Skin epidermis (tissue), 12 donors: ENCODE measurements at regions not wholly inside any gene's neighbourhood (a gene's known extent, or its start where the extent isn't known, plus 50 kb on each side); places are given as distances from the start of the nearest gene placed in this dataset.

Experiments
- H3K27ac ChIP-seq, 21 experiments: fragments of 200-600 bp; sonication (generic) in 11 of 21; one replicate each; pipeline ENCODE4 v1.5.0; 2020; ENCODE audit warnings: mild to moderate bottlenecking in 3 of 21, inconsistent platforms in 2 of 21, moderate library complexity in 2 of 21
- H3K4me3 ChIP-seq, 7 experiments: fragments of 200-600 bp; sonication (generic) in 2 of 7; one replicate each; pipeline ENCODE4 v1.5.0; 2020; ENCODE audit warnings: inconsistent platforms in 2 of 7, mild to moderate bottlenecking in 2 of 7, moderate library complexity in 1 of 7

DNA sequence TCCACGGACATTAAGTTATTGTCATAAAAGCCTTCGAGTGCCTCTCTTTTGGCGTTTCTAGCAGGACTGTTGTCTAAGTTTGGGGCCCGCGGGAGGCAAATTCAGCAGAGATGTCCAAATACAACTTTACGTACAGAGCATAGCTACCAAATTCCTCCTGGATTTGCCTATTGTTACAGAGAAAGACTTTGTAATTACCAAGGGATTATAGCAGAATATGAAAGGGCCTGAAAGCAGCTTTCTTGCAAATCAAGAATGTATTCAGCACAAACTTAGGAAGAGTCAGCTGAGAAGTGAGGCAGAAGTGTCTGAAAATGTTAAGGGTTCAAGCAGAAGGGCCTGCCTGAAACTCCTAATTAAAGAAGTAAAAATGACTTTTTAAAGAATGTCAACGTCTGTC lies 1053.5 kb upstream of the TENM3 start:
- Histone ChIP-seq H3K27ac (no peak overlapping the region), H3K4me3 (no peak overlapping the region)

DNA sequence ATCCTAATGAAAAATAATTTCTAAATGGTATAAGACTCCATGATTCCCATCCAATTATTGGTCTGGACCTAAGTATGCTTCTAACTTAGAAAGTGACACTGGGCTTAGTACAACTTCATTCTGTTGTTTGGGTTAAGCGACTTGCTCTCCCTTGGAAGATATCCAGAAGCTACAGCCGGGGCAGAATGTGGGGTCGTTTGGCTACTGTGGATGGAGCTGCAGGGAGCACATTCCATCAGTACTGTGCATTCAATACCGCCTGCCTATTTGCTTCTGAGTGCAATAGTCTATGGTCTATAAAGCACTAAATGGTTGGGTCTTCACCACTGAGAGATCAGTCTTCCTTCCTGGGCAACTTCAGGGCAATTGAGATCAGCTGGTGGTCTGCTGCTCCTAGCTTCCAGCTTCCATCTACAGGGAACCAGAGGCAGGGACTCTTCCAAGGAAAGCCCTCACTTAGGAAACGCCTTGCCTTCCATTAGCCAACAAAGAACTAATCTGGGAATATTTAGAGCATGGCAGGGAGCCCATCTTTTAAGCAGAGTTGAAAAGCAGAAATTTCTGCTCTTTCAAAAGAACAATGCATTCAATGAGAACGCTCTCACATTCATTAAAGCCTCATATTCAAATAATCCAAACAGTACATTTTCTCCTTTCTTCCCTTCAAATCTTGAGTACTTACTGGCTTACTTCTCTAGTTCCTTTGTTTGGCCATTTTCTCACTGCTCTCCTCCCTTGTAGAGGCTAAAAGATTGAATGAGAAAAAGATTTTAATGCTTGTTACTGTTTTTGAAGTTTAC lies 1049.9 kb upstream of the TENM3 start:
- Histone ChIP-seq H3K4me3 (no peak overlapping the region), H3K27ac (no peak overlapping the region)

DNA sequence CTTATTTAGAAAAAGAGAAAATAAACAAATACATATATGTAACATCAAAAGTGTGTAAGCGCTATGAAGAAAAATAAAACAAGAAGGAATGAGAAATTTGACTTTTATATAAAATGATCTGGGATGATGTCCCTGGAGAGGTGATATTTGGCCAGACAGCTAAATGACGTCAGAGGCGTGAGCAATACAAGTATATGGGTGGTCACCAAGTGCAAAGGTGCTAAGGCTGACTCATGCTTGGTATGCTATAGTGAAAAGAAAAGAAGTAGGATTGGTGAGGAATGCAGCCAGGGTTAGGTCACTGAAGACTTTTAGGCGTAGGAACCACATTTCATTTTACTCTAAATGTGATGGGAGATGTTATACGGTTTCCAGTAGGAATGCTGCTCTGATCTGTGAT lies 1049.1 kb upstream of the TENM3 start:
- H3K27ac ChIP-seq = no peak overlapping the region

DNA sequence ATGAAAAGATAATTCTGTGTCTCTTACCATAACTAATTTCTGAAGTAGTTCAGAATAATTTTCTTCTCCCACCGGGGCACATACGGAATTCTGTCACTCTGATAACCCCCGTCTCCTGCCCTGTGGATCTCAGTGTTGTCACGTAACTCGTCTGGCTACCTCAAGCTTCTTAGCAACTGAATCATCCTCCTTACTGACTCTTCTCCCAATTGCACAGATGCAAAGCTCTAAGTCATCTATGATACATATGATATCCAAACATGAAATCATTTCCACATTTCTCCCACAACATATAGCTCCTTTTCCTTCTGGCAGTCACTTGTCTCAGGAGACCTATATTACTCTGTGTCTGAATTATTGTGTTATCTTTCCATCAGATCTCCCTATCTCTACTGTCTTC lies 1043.1 kb upstream of the TENM3 start:
- no peak overlapping the region for H3K27ac ChIP-seq

More for the DNA sequence above, 1049.1 kb upstream of the TENM3 start:
- no peak overlapping the region for H3K4me3 ChIP-seq

DNA sequence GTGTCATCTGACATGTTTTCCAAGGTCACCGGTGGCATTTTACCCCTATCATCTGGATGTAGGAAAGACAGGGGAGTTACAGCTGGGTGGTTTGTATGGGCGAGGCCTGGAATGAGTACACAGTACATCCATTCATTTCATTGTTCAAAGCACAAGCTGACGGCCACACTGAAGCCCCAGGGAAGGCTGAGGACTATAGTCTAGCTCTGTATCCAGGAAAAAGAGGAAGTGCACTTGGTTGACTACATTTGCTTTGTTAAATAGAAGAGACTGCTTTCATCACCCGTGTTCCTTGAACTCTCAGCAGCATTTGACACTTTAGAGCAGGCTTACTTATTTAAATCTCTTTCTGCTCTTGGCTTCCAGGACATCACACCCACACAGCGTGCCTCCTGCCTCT lies 1041.0 kb upstream of the TENM3 start:
- Histone ChIP-seq H3K4me3 (no peak overlapping the region), H3K27ac (no peak overlapping the region)

More for the DNA sequence above, 1043.1 kb upstream of the TENM3 start:
- no peak overlapping the region for H3K4me3 ChIP-seq

DNA sequence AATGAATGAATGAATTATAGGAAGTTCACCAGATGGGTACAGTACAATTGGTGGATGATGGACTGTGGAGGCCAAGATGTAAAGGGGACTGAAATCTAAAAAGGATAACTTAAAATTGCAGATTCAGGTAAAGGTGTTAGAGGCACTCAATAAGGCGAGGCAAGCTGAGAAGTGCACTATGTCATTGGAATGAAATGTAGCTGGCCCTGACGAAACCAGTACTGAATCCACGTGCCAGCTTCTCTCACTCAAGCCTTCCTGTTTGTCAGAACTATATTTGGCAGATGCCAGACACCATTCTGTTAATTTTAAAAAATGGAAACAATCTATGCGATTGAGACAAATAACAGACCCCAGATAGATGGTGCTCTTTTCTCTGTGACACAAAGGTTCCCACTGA lies 1039.1 kb upstream of the TENM3 start:
- no peak overlapping the region for H3K4me3 ChIP-seq

DNA sequence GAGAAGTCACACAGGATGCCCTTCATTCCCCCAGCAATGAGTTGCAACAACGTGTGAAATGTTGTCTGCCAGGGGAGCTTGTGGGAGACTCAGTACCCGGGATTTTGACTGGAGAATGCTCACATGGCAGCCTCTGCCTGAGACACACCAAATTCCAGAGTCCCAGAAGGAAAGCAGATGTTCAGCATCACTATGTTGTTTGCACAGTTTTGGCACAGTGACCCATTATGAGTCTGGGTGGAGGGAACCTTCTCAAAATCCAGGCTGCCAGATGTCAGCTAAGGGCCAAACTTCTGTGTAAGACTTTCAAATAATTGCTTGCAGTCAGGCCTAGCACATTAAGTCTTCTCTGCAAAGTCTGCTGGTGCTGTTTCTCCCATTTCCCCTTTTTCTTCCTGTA lies 1029.7 kb upstream of the TENM3 start:
- H3K4me3 ChIP-seq = no peak overlapping the region
- no peak overlapping the region for H3K27ac ChIP-seq

More for the DNA sequence above, 1039.1 kb upstream of the TENM3 start:
- no peak overlapping the region for H3K27ac ChIP-seq

DNA sequence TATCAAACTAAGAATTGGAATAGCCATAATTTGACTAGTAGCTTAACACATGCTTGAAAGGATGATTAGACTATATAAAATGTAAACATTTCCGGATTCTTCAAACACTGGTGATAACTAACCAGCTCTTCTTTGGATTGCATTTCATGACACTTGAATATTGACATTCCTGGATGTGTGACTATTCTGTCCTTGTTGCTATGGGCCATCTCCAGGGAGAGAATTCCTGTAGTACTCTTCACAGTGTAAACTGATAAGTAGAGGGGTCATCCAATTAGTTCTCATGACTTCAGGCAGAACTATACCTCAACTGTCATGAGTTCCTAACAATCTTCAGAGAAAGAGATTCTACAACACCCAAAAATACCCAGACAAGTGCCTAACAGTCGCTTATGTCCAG lies 1026.7 kb upstream of the TENM3 start:
- no peak overlapping the region for H3K27ac ChIP-seq
- H3K4me3 ChIP-seq = no peak overlapping the region

DNA sequence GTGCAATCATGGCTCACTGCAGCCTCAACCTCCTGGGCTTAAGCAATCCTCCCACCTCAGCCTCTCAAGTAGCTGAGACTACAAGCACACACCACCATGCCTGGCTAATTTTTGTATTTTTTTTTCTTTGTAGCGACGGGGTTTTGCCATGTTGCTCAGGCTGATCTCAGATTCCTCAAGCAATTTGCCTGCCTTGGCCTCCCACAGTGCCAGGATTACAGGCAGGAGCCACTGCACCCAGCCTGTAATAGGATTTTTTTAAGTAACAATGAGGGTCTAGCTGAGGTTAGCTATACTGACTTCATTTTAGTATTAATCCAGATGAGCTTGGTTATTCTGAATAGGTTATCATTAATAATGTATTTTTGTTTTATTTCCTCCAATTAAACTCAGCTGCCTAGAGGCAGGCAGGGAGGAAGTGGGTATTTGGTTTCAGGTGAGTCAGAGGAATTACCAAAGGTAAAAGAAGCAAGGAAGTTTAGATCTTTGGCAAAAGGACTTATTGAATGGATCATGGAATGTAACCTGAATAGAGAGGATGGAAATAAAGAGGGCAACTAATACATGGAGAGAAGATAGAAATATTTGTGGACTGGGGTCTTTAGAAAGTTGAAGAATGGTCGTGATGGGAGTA lies 1023.3 kb upstream of the TENM3 start:
- Histone ChIP-seq H3K4me3 (no peak overlapping the region), H3K27ac (no peak overlapping the region)

DNA sequence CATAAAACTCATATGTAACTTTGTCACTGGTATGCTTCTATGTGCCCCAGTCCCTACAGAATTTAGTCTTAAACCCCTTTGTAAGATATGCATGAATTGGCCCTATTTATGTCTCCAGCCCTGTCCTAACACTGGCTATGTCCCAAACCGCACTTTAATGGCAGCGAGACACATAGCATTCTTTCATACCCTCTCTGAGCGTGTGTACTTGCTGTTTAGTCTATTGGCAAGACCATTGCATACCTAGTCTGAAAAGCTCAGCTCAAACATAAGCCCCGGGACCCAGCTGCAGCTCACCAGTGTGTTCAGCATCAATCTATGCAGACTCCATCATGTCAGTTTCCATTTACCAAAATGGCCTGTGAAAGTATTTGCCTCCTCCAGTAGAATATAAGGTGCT lies 1018.4 kb upstream of the TENM3 start:
- H3K4me3 ChIP-seq = no peak overlapping the region
- H3K27ac ChIP-seq = no peak overlapping the region

DNA sequence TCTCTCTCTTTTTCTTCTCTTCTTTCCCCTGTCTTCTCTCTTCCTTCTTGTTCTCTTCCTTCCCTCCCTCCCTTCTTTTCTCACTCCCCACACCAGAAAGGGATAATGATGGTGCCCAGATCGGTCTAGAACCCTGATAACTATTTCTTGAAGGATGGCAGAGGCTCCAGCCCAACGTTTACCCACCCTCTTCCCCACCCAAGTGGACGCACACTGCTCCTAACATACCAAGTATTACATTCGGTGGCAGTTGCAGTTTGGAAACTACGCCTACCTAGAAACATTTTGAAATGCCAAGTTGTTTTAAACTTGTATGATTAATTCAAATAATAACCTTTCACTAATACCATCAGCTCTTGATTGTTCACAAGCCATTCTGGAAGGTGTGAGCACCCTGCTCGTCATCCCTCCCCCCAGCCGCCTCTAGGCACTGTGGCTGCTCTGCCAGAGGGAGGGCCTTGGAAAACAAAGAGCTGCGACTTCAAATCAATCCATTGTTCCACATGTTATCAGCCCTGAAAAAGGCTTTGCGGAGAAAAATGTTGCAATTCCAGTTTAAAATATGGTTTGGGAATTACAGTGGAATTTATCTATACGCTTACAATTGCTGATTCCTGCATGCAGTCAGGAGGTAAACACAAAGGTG lies 1017.5 kb upstream of the TENM3 start:
- no peak overlapping the region for H3K27ac ChIP-seq
- no peak overlapping the region for H3K4me3 ChIP-seq

DNA sequence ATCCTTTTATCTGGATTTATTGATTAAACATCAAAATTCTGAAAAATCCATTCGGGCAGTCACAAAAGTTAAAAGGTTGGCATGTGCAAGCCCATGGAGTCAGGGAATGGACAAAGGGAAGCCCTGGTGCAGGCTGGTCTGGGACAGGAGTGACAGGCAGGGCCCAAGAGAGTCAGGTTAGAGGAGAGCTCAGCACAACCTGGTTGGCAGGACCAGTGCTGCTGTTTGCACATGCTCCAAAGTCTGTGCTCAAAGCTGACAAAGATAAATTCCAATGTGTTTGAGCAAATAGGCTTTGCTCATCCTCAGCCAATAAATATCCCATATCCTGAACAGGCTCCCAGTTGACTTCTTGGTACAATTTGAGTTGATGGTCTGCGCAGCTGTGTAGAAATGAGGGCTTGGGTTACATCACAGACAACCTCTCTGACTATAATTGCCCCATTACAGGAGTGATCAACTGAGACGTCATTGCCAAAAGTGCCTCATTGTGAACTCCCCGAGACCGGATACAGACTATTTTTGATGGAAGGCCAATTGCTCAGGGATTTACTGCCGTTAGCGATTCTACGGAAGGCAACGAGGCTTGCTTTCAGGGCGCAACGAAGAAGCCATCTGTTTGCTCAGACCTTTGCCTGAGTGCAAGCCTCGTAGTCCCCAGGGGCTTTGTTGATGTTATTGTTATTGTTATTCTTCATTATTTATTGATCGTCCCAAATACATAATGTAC lies 1008.1 kb upstream of the TENM3 start:
- Histone ChIP-seq H3K4me3 (no peak overlapping the region), H3K27ac (no peak overlapping the region)

DNA sequence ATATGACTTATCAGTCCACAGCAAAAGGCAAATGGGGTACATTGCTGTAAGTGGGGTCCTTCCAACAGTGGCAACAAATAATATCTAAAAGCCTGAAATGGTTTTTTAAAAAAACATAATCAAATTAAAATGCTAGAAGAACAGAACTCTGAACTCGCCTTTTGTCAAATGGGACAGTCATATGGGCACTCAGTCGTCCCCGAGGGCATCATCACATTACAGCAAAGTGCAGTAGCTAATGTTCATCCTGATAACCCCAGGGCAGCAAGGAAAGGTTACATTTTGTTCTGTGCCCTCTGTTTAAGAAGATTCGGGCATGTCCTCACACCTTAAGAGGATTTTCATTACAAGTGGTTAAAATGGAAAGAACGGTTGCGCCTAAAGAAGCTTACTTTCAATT lies 997.9 kb upstream of the TENM3 start:
- H3K4me3 ChIP-seq = no peak overlapping the region
- H3K27ac ChIP-seq = no peak overlapping the region

DNA sequence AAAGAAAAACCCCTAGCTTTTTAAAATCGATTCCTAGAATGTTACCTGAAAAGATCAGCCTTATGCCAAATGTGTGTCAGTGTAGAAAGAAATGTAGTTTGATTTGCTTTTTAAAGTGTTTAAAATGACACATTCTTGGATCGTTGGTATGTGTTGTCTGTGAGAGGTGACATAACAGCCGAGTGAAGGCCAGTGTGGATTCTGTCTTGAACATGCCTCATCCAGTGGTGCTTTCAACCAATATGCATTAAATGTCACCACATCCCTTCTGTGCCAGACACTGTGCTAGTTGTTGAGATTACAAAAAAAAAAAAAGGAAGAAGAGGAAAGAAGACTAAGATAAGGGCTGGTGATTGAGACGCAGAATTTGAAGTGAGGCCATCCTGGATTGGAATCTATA lies 994.2 kb upstream of the TENM3 start:
- no peak overlapping the region for H3K27ac ChIP-seq
- no peak overlapping the region for H3K4me3 ChIP-seq

DNA sequence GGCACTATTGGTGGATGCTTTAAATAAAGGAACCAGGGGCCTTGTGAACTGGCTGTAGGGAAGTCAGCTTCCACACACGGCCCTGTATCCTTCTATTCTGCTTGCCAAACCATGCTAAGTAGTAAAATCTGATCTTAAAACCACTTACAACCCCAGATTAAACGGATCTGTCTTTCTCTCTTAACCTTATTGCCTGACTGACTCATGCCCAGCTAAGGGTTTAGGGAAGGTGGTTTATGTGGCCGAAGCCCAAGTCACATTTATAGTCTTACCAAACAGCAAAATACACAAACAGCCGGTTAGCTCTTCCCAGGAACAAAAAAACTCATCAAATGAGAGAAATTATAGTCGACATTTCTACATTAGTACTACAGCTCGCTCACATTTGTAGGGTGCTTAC lies 988.4 kb upstream of the TENM3 start:
- Histone ChIP-seq H3K4me3 (no peak overlapping the region), H3K27ac (no peak overlapping the region)

DNA sequence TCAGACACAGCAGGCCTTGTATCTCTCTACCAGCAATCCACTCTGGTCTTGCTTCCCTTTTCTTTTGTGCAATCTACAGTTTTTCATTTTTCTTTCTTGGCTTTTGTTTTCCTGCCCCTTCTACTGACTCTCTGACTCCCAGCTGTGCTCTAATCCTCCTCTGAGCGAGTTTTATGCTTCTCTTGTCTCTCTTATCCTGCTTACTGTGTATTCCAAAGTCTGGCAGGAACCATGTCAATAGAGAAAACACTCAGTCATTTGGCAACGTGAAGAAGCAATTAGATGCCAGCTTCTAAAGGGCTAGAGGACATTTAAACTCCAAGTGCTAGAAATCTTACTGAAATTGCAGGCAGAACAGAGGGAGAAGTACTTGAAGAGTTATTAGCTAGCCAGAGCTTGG lies 984.6 kb upstream of the TENM3 start:
- H3K27ac ChIP-seq = no peak overlapping the region
- H3K4me3 ChIP-seq = no peak overlapping the region

DNA sequence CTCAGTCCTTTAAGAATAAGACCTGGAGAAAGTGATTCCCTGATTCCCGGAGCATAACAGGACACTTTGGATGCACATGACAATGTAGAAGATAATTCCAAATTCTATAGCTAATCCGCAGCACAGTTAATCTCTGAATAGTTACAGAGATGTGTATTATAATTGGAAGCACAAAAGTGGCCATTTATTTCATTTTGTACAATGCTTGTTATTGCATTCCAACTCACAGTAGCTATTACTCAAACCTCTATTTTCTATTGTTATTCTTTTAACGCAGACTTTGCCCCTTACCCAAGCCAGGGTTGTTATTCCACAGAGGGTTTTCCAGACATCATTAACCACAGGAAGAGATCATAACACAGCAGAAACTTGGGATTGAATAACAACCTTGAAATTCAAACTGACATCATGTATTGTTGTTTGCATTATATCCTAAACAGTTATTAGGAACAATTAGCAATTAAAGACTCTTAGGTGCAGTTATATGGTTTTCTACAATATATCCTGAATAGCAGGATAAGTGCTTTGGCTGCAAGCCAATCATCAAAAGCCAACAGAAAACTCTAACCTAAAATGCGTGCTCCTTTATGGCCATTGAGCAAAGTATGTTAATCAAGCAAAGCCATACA lies 984.0 kb upstream of the TENM3 start:
- Histone ChIP-seq H3K4me3 (no peak overlapping the region), H3K27ac (no peak overlapping the region)

DNA sequence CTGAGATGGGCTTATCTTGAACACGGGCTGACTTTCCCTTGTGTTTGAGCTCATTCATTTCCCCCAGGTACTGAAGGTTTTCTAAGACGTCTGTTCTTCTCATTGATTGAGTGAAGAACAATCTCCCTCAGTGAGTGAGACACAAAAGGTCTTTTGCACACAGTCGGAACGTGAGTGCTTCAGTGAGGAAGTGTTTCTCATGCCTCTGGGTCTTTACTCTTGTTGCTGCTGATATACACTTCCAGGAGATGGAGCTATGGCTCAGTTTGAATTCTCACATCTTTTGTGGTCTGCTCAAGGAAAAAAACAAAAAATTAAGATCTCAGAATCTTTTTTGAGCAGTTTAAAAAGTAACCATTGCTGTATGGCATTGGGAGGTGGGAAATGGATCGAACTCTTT lies 981.9 kb upstream of the TENM3 start:
- Histone ChIP-seq H3K4me3 (no peak overlapping the region), H3K27ac (no peak overlapping the region)

DNA sequence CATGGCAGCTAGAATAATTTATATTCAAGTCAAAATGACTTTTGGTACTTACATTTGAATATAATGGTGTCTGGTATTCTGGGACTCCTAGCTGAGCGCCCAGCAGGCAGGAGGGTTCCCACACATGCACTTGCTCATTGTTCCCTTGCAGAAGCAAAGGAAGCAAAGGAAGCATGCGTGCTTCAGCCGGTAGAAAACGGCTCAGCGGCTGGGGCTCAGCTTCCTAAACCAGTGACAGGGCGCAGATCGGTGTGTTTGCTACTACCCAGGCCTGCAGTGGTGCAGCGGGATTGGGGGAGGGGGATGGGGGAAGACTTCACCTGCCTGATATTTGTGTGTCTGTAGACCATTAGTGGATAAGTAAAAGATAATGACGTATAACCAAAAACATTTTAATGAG lies 978.3 kb upstream of the TENM3 start:
- Histone ChIP-seq H3K4me3 (no peak overlapping the region), H3K27ac (no peak overlapping the region)

DNA sequence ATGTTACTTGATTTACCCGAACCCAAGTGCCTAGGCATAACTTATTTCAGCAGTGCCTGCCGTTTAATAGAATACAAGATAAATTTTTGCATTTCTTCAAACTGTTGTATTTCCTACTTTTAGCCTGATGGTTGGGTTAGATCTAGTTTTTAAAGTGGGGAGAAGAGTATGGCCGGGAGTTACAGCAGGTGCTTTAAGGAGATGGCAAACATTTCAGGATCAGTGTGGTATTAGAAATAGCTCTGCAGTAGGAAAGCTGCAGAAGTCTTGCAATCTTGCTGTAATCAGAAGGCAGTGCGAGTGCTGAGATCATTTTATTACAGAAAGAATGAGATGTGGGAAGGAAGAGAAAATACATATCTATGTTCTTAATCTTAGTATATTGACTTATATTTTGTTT lies 977.8 kb upstream of the TENM3 start:
- Histone ChIP-seq H3K4me3 (no peak overlapping the region), H3K27ac (no peak overlapping the region)
